HPDE6-E6E7 (cell line): ENCODE measurements at regions not wholly inside any gene's neighbourhood (a gene's known extent, or its start where the extent isn't known, plus 50 kb on each side); places are given as distances from the start of the nearest gene placed in this dataset.
"Not testable (repeated sequence)": the region's sequence is repeated elsewhere in the genome, so short reads cannot be mapped to it uniquely, and the experiment has no call there.

ENCODE experiments used
- DNase-seq: peaks from one replicate; pipeline ENCODE4 v3.0.0; 2011; ENCODE audit warnings: missing footprints; ENCODE audit errors: extremely low spot score

GRCh38 chr1:30207962-30208361 lies 515.4 kb downstream of the MATN1 start:
- DNase-seq: not testable (repeated sequence)

GRCh38 chr1:30206631-30207030 lies 516.8 kb downstream of the MATN1 start:
- DNase-seq: not testable (repeated sequence)

DNA sequence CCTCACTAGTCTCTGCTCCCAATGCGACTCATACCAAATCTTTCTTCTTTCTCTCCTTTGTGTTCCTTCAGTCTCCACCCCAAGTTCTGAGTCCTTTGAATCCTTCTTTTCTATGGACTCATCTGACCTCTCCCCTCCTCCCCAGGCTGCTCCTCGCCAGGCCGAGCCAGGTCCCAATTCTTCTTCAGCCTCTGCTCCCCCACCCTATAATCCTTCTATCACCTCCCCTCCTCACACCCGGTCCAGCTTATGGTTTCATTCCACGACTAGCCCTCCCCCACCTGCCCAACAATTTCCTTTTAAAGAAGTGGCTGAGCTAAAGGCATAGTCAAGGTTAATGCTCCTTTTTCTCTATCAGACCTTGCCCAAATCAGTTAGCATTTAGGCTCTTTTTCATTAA lies 518.5 kb downstream of the MATN1 start:
- not testable (repeated sequence) for DNase-seq

- DNase-seq: no peak
These were observed 522.4 kb downstream of the MATN1 start for GRCh38 chr1:30201015-30201414.

- no peak for DNase-seq
These were observed 523.2 kb downstream of the MATN1 start for GRCh38 chr1:30200161-30200560.

- DNase-seq: no peak
These were observed 523.8 kb downstream of the MATN1 start for GRCh38 chr1:30199563-30199962.

DNA sequence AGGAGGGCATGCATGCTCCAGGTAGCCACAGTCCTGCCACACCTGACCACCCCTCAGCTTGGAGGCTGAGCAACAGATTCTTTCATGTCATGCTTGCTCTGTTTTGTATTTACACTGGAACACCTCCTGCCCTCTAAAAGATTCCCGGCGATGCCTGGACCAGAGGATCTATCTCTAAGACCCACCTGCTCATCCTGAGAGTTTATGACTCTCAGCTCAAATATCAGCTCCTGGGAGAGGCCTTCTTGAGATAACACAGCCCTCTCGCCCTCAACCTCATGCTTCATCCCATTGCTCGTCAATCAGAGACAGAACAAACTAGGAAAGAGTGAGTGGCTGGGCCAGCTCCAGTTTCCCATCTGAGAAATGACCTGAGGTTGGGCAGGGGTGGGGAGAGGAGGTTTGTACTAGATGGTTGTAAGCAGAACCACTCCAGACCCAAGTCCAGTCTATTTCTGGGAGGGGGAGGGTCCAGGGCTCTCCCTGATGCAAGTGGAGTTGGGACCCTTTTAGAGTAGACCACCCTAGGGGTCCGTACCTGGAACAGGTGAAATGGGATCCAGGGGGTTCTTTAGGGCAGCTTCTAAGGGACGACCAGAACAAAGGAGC lies 524.5 kb downstream of the MATN1 start:
- no peak for DNase-seq

DNA sequence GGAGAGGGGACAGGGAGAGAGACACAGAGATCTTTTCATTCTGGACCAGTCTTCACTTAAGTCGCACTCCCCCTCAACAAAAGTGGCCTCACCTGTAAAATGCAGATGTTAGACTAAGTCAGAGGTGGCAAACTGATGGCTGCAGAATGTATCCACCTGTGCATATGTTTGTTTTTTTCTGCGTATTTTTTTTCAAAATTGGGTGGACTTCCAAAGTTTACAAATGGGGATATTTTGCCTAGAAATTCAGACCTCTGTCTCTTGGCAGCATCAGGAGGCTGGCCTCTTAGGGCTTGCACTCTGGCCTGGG lies 525.0 kb downstream of the MATN1 start:
- DNase-seq: no peak

GRCh38 chr1:30197639-30198450 lies 525.5 kb downstream of the MATN1 start:
- no peak for DNase-seq

GRCh38 chr1:30196872-30197638 lies 526.3 kb downstream of the MATN1 start:
- DNase-seq: no peak

DNA sequence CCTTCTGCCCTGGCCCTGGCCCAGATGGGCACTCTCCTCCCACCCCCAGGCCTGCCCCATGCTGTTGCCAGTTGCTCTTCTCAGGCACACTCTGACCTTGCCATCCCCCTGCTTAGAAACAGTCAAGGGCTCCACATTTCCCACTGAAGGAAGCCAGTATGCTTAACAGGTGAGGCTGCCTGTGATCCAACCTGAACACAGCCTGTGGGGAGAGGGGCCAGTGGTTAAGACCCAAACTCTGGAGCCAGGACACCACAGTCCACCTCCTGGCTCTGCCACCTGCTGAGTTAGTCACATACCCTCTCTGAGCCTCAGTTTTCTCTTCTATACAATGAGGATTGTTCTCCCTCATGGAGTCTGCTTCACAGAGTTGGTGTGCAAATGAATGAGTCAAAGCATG lies 526.9 kb downstream of the MATN1 start:
- DNase-seq: no peak

- no peak for DNase-seq
These were observed 527.8 kb downstream of the MATN1 start for GRCh38 chr1:30195424-30196134.

- DNase-seq: no peak
These were observed 528.5 kb downstream of the MATN1 start for GRCh38 chr1:30194741-30195423.

- no peak for DNase-seq
These were observed 529.3 kb downstream of the MATN1 start for GRCh38 chr1:30194046-30194619.

- no peak for DNase-seq
These were observed 530.3 kb downstream of the MATN1 start for GRCh38 chr1:30192969-30193630.

DNA sequence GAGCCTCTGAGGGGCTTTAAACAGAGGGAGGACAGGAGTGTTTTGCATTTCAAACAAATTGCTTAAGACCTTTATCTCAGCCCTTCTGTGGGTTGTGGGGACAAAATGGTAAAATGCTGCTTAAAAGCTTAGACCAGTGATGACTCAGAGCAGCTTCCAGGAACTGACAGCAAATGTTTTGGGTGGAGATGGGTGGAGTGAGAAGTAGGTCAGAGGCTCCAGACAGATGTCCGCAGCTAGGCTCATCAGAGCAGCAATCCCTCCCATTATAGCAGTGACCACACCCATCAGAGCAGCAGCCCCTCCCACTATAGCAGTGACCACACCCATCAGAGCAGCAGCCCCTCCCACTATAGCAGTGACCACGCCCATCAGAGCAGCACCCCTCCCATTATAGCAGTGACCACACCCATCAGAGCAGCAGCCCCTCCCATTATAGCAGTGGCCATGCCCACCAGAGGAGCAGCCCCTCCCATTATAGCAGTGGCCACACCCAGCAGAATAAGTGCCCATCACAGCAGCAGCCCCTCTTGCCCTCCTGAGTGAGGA lies 532.2 kb downstream of the MATN1 start:
- DNase-seq: no peak

- no peak for DNase-seq
These were observed 532.8 kb downstream of the MATN1 start for GRCh38 chr1:30190511-30191153.

DNA sequence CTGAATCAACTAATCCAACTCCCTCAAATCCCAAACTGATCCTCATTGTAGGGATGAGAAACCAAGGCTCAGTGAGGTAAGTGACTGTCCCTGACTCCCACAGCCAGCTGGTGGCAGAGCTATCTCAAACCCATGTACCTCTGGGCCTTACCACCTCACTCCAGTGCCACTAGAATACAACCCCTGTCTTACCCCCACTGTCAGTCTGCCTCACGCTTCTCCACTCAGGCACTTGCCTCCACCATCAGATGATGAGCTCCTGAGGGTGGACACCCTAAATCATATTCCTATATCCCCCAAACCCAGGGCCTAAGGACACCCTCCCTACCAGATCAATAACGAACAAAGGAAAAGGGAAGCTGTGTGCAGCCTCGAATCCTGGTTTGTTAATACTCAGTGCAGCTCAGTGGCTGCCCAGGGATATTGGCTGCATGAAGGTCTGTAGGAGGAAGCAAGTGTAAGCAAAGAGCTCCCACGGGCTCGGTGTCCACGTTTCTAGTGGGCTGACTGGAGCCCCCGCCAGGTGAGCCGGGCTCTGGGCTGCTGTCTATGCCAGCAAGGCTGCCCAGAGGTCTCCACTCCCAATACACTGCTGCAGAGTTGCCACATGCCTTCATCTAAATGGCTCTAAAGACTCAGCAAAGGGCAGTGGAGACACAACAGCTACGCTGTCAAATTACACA lies 533.4 kb downstream of the MATN1 start:
- no peak for DNase-seq

GRCh38 chr1:30188999-30189398 lies 534.4 kb downstream of the MATN1 start:
- DNase-seq: no peak
